Spinal cord (tissue), 9 donors: ENCODE measurements at regions not wholly inside any gene's neighbourhood (a gene's known extent, or its start where the extent isn't known, plus 50 kb on each side); places are given as distances from the start of the nearest gene placed in this dataset.

Source experiments
- DNase-seq, 6 donors: peaks; one replicate each; pipeline versions ENCODE4 v3.0.0 to v3.0.0-alpha.2; 2013 to 2015; ENCODE audit warnings: low spot score in 6 of 6, low read depth in 4 of 6
- H3K27ac ChIP-seq: one replicate; pipeline ENCODE4 v1.5.1; 2013; ENCODE audit warnings: low read depth, low read length, control low read depth
- H3K27me3 ChIP-seq: one replicate; pipeline ENCODE4 v1.6.1; 2013; ENCODE audit warnings: low read length; ENCODE audit not compliant: control insufficient read depth, insufficient read depth
- H3K36me3 ChIP-seq: one replicate; pipeline ENCODE4 v1.6.1; 2013; ENCODE audit warnings: low read length; ENCODE audit not compliant: control insufficient read depth, insufficient read depth
- H3K4me1 ChIP-seq: one replicate; pipeline ENCODE4 v1.6.1; 2013; ENCODE audit warnings: low read length; ENCODE audit not compliant: control insufficient read depth, insufficient read depth
- H3K4me3 ChIP-seq: one replicate; pipeline ENCODE4 v1.5.1; 2013; ENCODE audit warnings: low read depth, low read length, control low read depth
- H3K9me3 ChIP-seq: one replicate; pipeline ENCODE4 v1.6.1; 2013; ENCODE audit warnings: low read length; ENCODE audit not compliant: control insufficient read depth, insufficient read depth
- WGBS: methylation state at CpG from one replicate; pipeline ENCODE4 v1.1.5; 2013; ENCODE audit warnings: missing lambda C conversion rate; ENCODE audit not compliant: insufficient coverage; 5-methylcytosine and 5-hydroxymethylcytosine counted together
- donor health status: healthy.

DNA sequence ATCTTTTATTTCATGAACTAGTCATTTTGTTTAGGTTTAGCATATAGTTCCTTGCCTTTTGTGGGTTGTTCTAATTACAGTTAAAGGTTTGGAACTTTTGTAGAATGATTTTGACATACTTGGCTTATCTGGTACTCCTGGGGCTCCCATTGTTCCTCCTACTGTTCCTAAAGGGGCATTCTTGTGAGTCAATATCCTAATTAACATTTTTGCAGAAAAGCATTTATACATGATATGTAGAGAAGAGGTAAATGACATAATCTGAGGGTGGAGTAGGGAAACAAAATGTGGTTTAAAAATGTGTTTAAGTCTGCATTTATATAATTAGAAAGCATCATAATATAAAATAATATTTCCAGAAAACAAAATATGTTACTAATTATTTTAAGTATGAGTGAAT lies 529.2 kb downstream of the FAT4 start:
- Histone ChIP-seq H3K9me3 (no peaks in the 10 kb centered on the region), H3K36me3 (no peaks in the 10 kb centered on the region), H3K27me3 (no peaks in the 10 kb centered on the region), H3K4me3 (no peak overlapping the region), H3K4me1 (no peaks in the 10 kb centered on the region), H3K27ac (no peak overlapping the region)
- DNase-seq = no peak

DNA sequence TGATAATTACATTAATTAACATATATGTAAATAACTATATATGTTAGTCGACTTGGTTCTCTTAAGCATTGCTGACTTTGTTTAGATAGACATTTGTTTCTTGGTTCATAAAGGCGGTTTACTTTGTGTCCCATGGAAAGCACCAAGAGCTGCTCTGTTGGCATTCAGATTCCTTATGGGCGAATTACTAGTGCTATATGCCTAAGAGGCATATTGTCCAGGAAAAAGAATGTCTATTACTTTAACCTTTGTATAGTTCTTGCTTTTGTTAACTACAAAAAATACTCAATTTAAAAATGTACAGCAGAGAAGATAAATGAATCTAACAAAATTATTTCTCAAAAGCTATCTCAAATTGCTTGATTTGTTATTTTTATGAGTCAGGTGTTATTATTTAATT lies 532.8 kb downstream of the FAT4 start:
- peak in 1 of 6 donors; percentile 4 for DNase-seq
- Histone ChIP-seq H3K27ac (no peak overlapping the region), H3K4me3 (no peak overlapping the region), H3K27me3 (no peaks in the 10 kb centered on the region), H3K36me3 (no peaks in the 10 kb centered on the region), H3K4me1 (no peaks in the 10 kb centered on the region), H3K9me3 (no peaks in the 10 kb centered on the region)
- WGBS = 100% methylated on average over 1 of the region's 3 CpGs

DNA sequence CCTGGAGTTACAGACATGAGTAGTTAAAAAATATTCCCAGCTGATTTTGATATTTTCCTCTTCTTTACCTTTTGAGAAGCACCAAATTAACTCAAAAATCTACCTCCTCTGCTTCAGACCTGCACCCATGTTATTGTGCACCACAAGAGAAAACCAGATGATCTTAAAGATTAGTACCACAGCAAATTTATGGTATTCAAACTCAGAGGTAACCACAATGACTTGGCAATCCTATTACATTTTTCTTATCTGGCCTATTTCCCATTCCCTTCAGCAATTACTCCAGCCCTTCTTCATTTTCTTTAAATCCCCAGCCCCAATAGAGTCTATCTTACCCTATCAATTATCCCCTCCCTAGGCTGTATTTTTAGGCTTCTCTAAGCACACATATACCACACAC lies 535.1 kb downstream of the FAT4 start:
- H3K4me3 ChIP-seq = no peak overlapping the region
- DNase-seq = no peak
- no peaks in the 10 kb centered on the region for H3K9me3 ChIP-seq
- H3K36me3 ChIP-seq = no peaks in the 10 kb centered on the region
- no peaks in the 10 kb centered on the region for H3K27me3 ChIP-seq
- H3K27ac ChIP-seq = no peak overlapping the region
- H3K4me1 ChIP-seq = no peaks in the 10 kb centered on the region

DNA sequence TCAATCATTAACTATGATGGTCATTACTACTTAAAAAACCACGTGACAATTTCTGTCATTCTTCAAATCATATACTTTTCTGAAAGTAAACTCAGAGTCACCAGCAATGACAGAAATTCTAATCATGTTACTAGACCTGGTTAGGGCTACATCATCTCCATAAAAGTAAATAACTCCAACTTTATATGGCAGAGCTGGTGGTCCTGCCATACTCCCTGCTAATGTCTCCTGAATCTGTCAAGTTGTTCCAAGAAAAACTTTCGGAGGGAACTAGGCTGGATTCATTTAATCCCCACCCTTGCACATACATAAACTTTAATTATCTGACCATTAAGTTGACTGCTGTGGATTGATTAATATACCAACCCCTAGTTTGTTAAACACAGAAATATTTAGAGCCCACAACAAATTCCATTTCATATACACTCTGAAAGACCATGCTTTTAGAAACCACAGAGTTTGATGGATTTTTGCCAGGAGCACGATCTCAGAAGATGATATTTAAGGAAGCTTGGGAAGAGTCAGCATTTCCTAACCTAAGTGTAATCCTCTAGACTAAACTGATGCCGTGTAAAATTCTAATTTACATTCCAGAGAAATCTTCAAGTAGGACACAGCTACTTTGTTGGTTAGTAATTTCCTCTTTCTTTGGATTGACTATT lies 577.0 kb downstream of the FAT4 start:
- no peak for DNase-seq
- Histone ChIP-seq H3K9me3 (no peaks in the 10 kb centered on the region), H3K36me3 (no peaks in the 10 kb centered on the region), H3K4me1 (no peaks in the 10 kb centered on the region), H3K27ac (no peak overlapping the region), H3K27me3 (no peaks in the 10 kb centered on the region), H3K4me3 (no peak overlapping the region)
- WGBS = 75% methylated on average over 1 of the region's 4 CpGs

DNA sequence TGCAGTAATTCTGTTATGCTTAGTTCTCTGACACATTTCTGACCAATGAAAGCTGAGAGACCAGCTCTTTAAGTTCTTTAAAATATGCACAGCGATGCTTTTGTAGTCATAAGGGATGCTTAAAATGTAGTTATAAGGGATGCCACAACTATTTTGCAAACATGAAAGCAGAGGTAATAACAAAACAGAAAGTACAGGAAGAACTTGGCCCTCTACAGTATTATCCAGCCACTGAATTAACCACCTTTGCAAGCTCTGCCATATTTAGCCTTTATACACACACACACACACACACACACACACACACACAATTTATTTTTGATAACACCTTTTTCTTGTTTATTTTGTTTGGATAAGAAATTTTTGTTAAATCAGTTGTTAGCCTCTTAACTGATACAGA lies 590.0 kb downstream of the FAT4 start:
- no CpG with 5 or more reads among the region's 1 CpG for WGBS
- Histone ChIP-seq H3K9me3 (no peaks in the 10 kb centered on the region), H3K36me3 (no peaks in the 10 kb centered on the region), H3K27ac (no peak overlapping the region), H3K4me3 (no peak overlapping the region), H3K4me1 (no peaks in the 10 kb centered on the region), H3K27me3 (no peaks in the 10 kb centered on the region)
- DNase-seq = peak in 1 of 6 donors; percentile 71

DNA sequence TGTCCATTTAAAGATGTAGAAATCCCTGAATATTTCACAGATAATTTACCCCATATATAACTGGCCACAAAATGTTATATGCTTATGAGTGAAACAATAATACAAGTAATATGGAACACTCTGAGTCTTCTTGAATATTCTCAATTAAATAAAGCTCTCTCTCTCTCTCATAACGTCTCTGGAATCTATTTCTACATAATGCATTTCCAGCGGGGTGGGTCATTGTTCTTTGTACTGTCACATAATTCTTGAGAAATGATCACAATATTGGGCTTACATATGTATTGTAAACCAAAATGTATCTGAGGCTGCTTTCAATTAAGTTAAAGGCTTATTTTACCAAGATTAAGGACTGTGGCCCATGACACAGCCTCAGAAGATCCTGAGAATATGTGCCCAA lies 596.3 kb downstream of the FAT4 start:
- Histone ChIP-seq H3K4me3 (no peak overlapping the region), H3K27ac (no peak overlapping the region), H3K27me3 (no peaks in the 10 kb centered on the region), H3K9me3 (no peaks in the 10 kb centered on the region), H3K36me3 (no peaks in the 10 kb centered on the region), H3K4me1 (no peaks in the 10 kb centered on the region)
- WGBS = no CpG with 5 or more reads among the region's 2 CpGs
- DNase-seq = no peak

DNA sequence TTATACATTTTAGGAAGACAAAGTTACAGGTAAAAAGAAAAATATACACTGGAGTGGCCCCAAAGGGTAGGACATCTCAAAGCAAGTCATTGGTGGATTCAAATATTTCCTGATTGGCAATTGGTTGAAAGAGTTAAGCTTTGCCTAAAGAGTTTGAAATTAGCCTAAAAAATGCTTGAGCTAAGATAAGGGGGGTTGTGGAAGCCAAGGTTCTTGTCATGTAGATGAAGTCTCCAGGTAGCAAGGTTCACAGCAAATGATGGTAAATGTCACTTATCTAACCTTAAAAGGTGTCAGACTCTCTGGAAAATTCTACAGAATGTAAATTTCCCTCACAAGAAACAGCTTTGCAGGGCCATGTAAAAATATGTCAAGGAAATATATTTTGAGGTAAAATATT lies 596.7 kb downstream of the FAT4 start:
- Histone ChIP-seq H3K36me3 (no peaks in the 10 kb centered on the region), H3K4me3 (no peak overlapping the region), H3K4me1 (no peaks in the 10 kb centered on the region), H3K27me3 (no peaks in the 10 kb centered on the region), H3K27ac (no peak overlapping the region), H3K9me3 (no peaks in the 10 kb centered on the region)
- no peak for DNase-seq

DNA sequence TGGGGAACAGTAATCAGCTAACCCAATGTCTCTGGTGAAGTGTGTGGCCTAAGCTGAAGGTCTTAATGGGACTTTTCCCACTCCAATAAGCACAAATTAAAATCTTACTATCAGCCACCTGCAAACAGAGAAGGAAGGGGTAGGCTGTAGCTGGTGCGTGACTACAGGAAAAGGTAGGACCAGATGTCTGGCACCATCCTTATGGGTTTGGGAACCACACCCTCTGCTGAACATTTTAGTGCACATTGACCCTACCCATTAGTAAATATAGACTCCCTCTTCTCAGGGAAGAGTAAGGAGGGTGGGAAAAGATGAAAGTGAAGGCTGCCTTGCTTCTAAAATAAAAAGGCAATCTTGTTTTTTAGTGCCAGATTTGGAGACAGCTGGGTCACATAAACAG lies 602.8 kb downstream of the FAT4 start:
- Histone ChIP-seq H3K36me3 (no peaks in the 10 kb centered on the region), H3K9me3 (no peaks in the 10 kb centered on the region), H3K4me1 (no peaks in the 10 kb centered on the region), H3K27me3 (no peaks in the 10 kb centered on the region), H3K27ac (no peak overlapping the region), H3K4me3 (no peak overlapping the region)
- WGBS = no CpG with 5 or more reads among the region's 1 CpG
- DNase-seq = no peak

DNA sequence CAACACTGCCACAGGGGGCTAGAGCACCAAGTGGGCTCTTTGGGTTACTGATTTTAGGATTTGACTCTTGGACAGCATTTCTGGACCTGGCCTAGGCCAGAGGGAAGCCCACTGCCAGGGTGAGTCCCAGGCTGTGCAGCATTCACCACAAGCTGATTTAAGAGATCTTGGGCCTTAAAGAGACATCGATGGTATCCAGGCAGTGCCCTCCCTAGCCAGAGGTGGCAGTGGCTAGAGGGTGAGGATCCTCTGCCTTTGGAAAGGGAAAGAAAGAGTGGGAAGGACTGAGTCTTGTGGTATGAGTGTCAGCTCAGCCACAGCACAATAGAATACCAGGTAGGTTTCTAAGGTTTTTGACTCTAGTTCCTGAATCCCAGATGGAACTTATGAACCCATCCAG lies 613.9 kb downstream of the FAT4 start:
- 100% methylated on average over 1 of the region's 1 CpG for WGBS
- H3K4me3 ChIP-seq = no peak overlapping the region

DNA sequence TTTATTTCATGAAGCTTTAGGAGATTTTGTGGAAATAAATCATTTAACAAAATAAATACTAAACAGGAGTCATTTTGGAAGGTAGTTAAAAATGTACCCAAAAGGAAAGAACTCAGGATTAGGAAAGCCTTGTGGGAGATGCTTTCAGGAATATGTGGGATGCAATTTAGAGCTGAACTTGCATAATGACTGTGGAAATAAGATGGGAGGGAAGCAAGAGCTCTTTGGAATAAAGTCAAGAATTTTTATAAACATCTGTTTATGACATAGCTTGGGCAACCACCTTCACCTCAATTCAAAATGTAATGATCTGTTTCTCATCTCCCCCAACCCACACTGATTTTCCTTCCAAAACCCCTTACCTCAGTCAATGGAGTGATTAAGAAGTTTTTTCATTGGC lies 623.8 kb downstream of the FAT4 start:
- Histone ChIP-seq H3K4me1 (no peaks in the 10 kb centered on the region), H3K4me3 (no peak overlapping the region), H3K27ac (no peak overlapping the region), H3K27me3 (no peaks in the 10 kb centered on the region), H3K36me3 (no peaks in the 10 kb centered on the region), H3K9me3 (peaks cover 5% of the 10 kb centered on the region)
- DNase-seq = no peak

More for the DNA sequence above, 613.9 kb downstream of the FAT4 start:
- Histone ChIP-seq H3K4me1 (no peaks in the 10 kb centered on the region), H3K27ac (no peak overlapping the region), H3K36me3 (no peaks in the 10 kb centered on the region), H3K9me3 (no peaks in the 10 kb centered on the region), H3K27me3 (no peaks in the 10 kb centered on the region)
- DNase-seq = no peak
